Stimulated activated CD8-positive, alpha-beta memory T cell treated with anti-CD3 and anti-CD28 coated beads, Interleukin-12 subunit alpha, Interleukin-12 subunit beta, amount 100 ng/mL, for 1 hour (primary cell): ENCODE measurements at regions not wholly inside any gene's neighbourhood (a gene's known extent, or its start where the extent isn't known, plus 50 kb on each side); places are given as distances from the start of the nearest gene placed in this dataset.
"Not testable (repeated sequence)": the region's sequence is repeated elsewhere in the genome, so short reads cannot be mapped to it uniquely, and the experiment has no call there.

Source experiments
- DNase-seq: peaks from one replicate; pipeline ENCODE4 v3.0.0-alpha.2; 2020; ENCODE audit warnings: low read depth

- DNase-seq, result no peak
These were observed 448.0 kb downstream of the KCNT2 start for GRCh38 chr1:196160066-196160795.

DNA sequence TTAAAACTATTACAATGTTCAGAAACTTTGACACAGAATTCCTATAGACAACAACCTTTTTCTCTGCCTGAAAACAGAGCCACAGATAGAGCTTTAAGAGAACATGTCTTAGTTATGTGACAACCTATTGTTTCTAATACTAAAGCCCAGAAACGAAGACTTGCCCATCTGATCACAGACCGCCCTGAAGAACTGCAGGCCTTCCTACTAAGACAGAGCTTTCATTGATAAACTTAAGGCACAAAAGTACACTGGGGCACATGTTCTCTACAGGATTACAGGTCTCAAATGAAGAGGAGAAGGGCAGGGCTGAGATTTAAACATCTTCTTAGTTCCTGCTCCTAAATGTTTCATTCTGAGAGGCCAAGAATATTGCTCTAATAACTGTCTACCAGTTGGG lies 452.7 kb downstream of the KCNT2 start:
- no peak for DNase-seq

GRCh38 chr1:196152975-196153374 lies 455.3 kb downstream of the KCNT2 start:
- DNase-seq, result no peak

DNA sequence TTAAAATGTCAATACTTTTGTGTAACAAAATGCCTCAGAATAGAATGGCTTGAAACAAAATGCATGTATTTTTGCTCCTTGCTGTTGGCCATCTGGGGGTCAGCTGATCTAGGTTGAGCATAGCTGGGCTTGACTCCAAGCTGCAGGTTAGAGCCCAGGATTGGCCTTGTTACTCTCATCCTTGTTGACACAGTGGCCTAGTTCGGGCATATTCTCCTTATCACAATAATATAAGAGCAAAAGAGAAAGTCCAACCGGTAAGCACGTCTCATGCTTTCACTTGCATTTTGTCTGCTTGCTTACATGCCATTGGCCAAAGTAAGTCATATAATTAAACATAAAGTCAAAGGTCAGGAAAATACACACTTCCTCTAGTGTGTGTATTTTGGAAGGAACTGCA lies 456.2 kb downstream of the KCNT2 start:
- no peak for DNase-seq

GRCh38 chr1:196148367-196148970 lies 459.8 kb downstream of the KCNT2 start:
- DNase-seq, result no peak

DNA sequence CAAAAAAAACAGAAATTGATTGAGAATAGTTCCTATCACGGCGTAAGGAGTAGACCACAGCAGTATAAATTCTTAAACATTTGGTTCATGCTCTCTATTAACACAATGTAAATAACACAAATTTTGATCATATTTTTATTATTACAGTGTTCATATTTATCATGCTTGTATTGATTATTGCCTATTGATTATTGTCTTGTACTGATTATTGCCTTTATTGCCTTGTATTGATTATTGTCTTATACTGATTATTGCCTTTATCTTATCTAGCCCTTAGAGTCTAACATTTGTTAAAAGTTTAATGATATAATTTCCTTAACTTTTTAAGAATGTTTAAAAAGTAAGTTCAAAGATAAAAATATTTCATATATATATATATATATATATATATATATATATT lies 460.7 kb downstream of the KCNT2 start:
- DNase-seq, result no peak

- not testable (repeated sequence) for DNase-seq
These were observed 463.1 kb downstream of the KCNT2 start for GRCh38 chr1:196145151-196145550.

- DNase-seq, result no peak
These were observed 463.7 kb downstream of the KCNT2 start for GRCh38 chr1:196144588-196144987.

DNA sequence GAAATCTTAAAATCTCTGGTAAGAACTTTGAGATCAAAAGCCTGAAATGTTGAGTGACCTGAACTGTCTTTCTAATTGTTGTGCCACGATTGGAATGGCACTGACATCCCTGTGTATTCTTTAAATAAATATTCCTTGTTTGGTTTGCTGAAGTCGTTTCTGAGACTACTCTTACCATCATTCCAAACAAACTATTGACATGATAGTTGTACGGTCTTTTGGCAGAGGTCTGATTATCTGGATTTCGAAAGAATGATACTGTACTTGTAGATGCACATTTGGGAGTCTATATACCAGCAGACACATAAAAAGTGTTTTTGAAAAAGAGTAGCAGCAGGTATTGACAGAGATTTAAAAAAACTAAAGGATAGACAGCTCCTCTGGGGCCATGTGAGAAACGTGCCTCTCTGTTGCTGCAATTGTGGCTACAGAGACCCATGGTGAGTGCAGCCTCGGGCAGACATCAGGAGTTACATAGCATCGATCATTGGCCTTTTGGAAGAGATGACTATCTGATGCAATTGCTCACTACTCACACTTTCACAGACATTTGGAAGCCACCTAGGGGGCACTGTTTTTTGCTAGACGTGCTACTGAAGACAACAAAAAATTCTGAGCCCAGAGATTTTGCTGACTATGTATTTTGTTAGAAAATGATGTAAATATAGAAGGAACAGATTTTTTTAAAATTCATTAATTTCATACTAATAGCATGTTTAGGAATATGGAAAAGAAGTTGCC lies 464.5 kb downstream of the KCNT2 start:
- DNase-seq, result no peak

GRCh38 chr1:196142111-196142640 lies 466.1 kb downstream of the KCNT2 start:
- DNase-seq, result no peak

GRCh38 chr1:196136396-196136795 lies 471.8 kb downstream of the KCNT2 start:
- DNase-seq, result no peak

DNA sequence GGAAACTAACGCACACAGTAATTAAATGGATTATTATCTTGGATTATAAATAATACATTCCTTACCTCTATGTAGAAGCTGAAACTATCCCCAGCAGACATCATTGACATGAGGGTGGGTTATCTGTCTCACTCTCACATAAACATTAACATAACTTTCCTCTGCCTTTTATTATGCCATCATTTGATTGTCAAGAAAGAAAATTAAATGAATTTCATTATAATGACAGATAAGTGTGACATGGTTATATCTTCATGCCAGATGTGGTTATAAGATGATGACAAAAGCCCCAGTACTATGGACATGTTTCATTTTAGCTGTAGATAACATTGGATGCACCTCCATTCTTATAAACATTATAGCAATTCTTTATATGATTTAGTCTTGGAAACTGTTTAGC lies 476.5 kb downstream of the KCNT2 start:
- no peak for DNase-seq

GRCh38 chr1:196128835-196129234 lies 479.4 kb downstream of the KCNT2 start:
- no peak for DNase-seq

DNA sequence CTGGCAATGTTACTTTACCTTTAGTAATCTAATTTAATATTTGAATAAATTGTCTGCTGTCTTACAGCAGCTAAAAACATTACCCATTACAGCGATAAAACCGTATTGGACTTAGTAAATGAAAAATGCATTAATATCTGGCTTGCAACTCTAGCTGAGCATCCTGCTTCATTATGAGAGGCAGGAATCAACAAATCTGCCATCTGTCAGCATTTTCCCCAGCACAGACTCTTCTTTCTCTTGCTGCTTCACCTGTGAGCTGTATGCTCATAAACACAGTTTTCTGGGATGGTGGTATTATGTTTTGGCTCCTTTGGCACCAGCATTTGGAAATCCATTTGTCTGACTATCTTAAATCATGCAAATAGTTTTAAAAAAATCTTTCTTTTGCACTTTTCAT lies 487.1 kb downstream of the KCNT2 start:
- DNase-seq, result no peak

GRCh38 chr1:196115646-196116045 lies 492.6 kb downstream of the KCNT2 start:
- no peak for DNase-seq

DNA sequence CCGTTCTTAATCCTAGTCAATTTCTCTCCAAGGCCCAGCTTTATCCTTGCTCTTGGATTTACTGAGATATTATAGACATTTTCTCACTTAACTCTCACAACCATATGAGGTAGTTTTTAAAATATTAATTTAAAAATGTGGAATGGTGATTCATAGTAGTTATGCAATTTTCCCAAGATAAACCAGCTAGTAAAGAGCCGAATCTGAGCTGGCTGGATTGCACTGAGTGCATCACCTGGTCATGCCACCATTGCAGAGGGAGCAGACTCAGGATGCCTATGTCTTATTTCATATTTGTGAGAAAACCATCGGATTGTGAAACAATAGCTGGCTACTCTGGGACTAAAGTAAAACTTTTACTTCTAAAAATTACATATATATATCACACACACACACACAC lies 494.0 kb downstream of the KCNT2 start:
- no peak for DNase-seq

DNA sequence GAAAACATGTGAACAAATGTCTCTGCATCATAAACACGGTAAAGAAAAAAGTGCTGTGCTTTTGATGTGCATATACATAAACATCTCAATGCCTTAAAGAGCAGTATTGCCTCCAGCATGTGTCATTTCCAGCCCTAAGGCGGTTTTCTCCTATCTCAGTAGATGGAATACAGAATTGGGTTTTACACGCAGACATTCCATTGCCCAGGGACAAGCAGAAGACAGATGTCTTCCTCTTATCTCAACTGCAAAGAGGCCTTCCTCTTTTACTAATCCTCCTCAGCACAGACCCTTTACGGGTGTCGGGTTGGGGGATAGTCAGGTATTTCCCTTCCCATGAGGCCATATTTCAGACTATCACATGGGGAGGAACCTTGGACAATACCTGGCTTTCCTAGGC lies 499.2 kb downstream of the KCNT2 start:
- not testable (repeated sequence) for DNase-seq

- DNase-seq, result no peak
These were observed 502.3 kb downstream of the KCNT2 start for GRCh38 chr1:196105901-196106300.

GRCh38 chr1:196102826-196103225 lies 505.4 kb downstream of the KCNT2 start:
- DNase-seq, result no peak

- no peak for DNase-seq
These were observed 510.2 kb downstream of the KCNT2 start for GRCh38 chr1:196098000-196098399.

DNA sequence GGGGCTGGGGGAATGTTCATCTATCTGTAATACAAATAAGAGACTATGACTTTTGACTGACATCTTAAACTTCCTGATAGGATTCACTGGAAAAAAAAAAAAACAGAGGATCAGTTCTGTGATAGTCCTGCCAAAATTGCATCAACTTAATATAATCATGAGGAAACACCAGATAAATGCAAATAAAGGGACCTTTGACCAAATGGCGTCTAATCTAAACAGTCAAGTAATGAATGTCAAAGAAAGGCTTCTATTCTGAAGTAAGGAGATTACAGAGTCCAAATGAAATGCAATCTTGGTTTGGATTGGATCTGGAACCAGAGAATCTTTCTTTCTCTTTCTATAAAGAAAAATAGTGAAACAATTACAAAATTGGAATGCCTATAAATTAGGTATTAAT lies 513.4 kb downstream of the KCNT2 start:
- no peak for DNase-seq

- no peak for DNase-seq
These were observed 516.7 kb downstream of the KCNT2 start for GRCh38 chr1:196091397-196092135.
